ENCODE measurements at regions not wholly inside any gene's neighbourhood (a gene's known extent, or its start where the extent isn't known, plus 50 kb on each side); places are given as distances from the start of the nearest gene placed in this dataset.

GRCh38 chr1:164902491-164902890 lies 343.5 kb downstream of the PBX1 start:
- no peak for TF ChIP-seq EGR1 (IDR thresholded peaks at IDR 0.05; ENCODE audit: low read depth in 2 of 2)
- TF ChIP-seq SP1 (IDR thresholded peaks at IDR 0.05) = no peak
- TF ChIP-seq CTCF (IDR thresholded peaks at IDR 0.05; ENCODE audit: low read depth, low read length, missing input control) = no peak

Measured in liver (tissue), 3 donors.